Stimulated activated CD8-positive, alpha-beta memory T cell treated with anti-CD3 and anti-CD28 coated beads, Interleukin-12 subunit alpha, Interleukin-12 subunit beta, amount 100 ng/mL, for 1 hour (primary cell): ENCODE measurements at regions not wholly inside any gene's neighbourhood (a gene's known extent, or its start where the extent isn't known, plus 50 kb on each side); places are given as distances from the start of the nearest gene placed in this dataset.
"Not testable (repeated sequence)": the region's sequence is repeated elsewhere in the genome, so short reads cannot be mapped to it uniquely, and the experiment has no call there.

ENCODE experiments used
- DNase-seq: peaks from one replicate; pipeline ENCODE4 v3.0.0-alpha.2; 2020; ENCODE audit warnings: low read depth

- not testable (repeated sequence) for DNase-seq
Measured at GRCh38 chr6:141969768-141970415, 162.8 kb upstream of the GJE1 start.

GRCh38 chr6:141969201-141969600, 163.5 kb upstream of the GJE1 start:
- DNase-seq = no peak

DNA sequence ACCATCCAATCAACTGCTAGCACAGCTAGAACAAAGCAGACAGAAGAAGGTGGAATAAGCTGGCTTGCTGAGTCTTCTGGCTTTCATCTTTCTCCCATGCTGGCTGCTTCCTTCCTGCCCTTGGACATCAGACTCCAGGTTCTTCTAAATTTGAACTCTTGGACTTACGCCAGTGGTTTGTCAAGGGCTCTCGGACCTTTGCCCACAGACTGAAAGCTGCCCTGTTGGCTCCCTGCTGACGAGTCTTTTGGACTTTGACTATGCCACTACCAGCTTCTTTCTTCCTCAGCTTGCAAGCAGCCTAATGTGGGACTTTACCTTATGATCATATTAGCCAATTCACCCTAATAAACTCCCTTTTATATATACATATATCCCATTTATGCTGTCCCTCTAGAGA, 164.1 kb upstream of the GJE1 start:
- DNase-seq = no peak

GRCh38 chr6:141965016-141965545, 167.6 kb upstream of the GJE1 start:
- no peak for DNase-seq

GRCh38 chr6:141963543-141964295, 169.0 kb upstream of the GJE1 start:
- no peak for DNase-seq

DNA sequence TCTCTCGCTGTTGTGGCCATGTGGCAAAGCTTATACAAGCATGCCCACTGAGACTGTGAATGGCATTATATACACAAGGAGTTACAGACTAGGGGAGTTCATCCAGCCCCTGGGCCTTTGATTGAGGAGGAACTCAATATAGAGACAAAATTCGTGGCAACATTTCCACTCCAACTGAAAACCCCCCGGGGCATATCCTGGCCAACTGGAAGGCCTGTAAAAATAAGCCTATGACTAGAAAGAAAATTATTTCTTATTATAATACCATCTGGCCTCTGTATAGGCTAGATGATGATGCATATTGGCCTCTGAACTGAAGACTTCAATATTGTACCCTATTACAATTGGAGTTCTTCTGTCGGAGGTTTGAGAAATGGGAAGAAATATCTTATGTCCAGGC, 175.5 kb upstream of the GJE1 start:
- DNase-seq = no peak

- DNase-seq = no peak
Measured at GRCh38 chr6:141956868-141957267, 175.9 kb upstream of the GJE1 start.

DNA sequence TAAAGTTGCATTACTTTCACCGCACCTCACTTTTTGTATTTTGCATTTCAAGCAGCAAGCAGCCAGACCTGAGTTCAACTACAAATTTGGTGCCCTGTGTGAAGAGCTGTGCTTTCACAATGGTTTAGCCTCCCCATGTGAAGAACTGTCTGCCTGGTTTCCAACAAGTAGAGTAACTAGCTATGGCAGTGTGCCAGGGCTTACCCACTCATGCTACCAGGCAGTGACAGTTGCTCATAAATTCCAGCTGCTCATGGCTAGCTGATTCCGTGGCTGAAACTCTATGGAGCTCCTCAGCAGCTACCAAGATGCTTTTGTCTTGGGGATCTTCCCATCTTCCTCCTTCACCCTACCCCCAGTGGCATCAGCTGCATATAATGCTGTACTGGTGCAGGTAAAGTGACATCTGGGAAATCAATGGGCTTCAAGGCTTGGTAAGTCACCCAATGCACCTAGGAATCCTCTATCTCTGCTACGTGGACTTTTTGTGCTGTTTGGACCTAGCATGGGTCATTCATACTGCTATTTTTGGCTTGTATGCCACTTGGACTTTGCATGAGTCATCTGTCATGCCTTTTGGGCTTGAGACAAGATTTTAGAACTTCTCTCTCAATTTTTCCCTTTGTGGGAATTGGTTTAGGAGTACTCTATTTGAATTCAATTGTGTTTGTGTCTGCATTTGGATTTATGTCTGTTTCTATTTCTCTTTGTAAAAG, 176.5 kb upstream of the GJE1 start:
- DNase-seq = no peak

DNA sequence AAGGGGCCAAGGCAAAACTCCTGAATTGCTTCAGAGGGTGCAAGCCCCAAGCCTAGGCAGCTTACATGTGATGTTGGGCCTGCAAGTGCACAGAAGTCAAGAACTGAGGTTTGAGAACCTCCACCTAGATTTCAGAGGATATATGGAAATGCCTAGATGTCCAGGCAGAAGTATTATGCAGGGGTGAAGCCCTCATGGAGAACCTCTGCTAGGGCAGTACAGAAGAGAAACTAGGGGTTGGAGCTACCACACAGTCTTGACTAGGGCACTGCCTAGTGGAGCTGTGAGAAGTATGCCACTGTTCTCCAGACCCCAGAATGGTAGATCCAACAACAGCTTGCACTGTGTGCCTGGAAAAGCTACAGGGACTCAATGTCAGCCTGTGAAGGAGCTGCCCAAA, 179.7 kb upstream of the GJE1 start:
- DNase-seq = no peak

DNA sequence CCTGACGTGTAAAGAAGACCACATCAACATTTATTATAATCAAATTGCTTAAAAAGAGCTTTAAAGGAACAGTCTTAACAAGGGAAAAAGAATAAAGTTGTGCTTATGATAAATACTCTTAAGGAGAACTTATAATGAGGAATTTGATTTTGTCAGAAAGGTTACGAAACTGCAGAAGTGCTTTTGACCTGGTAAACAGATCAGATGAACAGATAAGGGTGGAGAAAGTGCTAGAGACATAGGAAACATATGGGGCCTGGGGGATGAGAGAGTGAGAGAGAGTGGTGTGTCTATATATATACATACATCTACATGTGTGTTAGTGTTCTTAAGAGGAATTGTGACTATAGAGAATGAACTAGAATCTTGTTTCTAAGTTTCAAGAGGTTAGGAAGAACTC, 186.2 kb upstream of the GJE1 start:
- DNase-seq = no peak

DNA sequence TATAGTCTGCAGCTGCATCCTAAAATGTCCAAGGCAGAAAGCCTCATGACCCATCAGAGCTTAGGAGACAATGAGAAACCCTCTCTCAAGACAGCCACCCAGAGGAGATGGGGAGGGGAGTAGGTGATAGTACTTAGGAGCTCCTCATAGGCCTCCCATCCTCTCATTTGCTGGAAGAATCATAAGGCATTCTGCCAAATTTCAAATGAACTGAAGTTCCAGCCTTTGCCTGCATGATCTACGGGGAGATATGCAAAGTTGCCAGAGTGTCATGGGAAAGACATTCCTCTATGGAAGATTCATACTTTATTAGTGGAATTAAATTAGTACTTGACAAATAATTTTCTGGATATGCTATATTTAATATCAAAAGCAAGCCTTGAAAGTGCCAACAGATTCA, 194.1 kb upstream of the GJE1 start:
- DNase-seq = no peak

DNA sequence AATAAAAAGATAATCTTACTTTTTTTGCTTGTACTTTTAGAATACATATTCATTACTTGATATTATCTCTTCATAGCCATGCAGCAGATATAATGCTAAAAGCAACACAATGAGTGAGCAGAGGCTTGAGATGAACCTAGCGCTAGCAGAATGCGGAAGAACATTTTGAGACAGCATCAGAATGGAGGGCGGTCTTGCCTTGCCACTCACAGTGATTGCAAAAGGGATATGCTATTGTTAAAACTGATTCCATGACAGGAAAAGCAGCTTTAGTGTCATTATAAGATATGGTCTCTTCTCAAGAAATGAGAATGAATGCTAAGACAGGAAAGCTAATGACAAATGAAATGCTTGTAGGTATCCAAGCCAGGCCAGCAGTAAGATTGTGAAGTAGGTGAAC, 200.0 kb upstream of the GJE1 start:
- no peak for DNase-seq

DNA sequence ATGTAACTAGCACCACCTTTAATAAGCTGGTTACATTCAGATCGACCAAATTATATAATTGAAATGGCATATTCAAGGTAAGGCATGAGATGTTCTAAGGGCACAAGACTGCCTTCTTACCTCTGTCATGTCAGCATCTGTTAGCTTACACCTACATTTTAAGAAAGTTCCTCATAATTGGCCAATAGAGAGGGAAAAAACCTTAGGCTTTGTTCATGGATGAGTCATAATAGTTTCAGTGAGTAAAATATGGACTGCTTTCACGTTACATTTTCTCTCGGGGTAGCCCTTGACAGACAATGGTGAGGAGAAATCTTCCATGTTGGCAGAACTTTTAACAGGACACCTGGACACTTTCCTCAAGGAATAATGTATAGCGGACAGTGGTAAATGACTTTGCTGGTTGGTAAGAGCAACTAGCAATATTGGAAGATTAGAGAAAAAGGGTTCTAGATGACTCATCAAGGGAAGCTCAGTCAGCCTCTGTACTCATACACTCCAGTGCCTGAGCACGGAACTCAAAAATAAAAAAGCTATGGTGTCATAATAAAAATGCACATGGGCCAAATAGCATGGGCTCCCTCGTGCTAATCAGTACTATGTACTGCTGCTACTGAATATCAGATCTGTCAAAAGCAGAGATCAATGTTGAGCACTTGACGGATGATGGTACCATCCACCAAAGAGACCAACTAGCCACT, 206.4 kb upstream of the GJE1 start:
- DNase-seq = not testable (repeated sequence)

- no peak for DNase-seq
Measured at GRCh38 chr6:141925001-141925400, 207.7 kb upstream of the GJE1 start.

- no peak for DNase-seq
Measured at GRCh38 chr6:141922898-141923297, 209.8 kb upstream of the GJE1 start.

- not testable (repeated sequence) for DNase-seq
Measured at GRCh38 chr6:141916682-141917505, 215.8 kb upstream of the GJE1 start.

DNA sequence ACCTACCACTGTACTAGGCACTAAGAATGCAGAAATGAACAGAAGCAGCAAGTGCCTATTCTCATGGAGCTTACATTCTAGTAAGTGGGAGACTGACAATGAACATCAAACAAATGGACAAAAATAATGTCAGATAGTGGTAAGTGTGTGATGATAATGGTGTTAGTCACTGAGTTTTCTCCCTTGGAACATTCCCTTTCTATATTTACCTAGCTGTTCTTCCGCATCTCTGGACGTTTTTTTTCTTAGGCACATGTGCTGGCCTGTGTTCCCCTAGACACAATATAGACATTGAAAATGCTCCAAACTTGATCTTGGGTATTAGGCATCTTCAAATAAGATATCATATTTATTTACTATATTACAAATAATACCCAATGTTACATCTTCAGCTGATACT, 218.1 kb upstream of the GJE1 start:
- DNase-seq = no peak

GRCh38 chr6:141906569-141907080, 226.1 kb upstream of the GJE1 start:
- DNase-seq = no peak

DNA sequence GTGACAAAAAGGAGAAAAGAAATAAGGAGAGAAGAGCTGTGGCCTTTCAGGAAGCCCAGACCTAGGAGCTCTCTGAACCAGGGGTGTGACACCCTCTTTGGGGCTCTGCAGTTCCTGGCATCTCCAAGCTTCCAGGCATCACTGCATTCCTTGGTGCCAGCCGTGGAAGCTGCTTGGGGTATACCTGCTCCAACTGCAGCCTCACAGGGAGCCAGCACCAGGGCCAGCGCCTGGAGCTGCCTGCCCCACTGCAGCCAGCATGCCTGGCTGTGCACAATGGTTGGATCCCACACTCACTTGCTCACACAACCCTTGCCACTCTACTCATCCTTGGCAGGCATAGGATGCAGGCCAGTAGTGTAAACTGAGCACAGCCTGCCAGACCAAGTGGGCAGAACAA, 242.1 kb upstream of the GJE1 start:
- no peak for DNase-seq

DNA sequence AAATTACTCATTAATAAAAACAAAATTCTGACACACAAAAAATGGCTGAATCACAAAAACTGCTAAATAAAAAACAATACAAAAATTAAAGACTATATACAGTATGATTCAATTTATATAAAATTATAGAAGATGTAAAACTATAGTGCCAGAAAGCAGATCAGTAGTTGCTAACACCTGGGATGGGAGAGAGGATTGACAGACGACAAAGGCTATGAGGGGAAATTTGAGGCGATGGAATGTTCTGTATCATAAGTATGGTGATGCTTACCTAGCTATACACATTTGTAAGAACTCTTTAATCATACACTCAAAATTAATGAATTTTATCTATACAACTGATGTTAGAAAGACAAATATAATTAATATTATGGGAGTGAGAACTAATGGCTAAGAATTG, 247.9 kb upstream of the GJE1 start:
- no peak for DNase-seq

- DNase-seq = no peak
Measured at GRCh38 chr6:141878686-141879085, 254.0 kb upstream of the GJE1 start.
